ENCODE measurements at regions not wholly inside any gene's neighbourhood (a gene's known extent, or its start where the extent isn't known, plus 50 kb on each side); places are given as distances from the start of the nearest gene placed in this dataset.

- no TSS peak for BruUV-seq (replicated peaks)
These were observed 128.6 kb upstream of the MDFIC start for GRCh38 chr7:114793155-114793845.

GRCh38 chr7:114795475-114795874 lies 126.4 kb upstream of the MDFIC start:
- intact Hi-C loops (cut with micrococcal nuclease; ENCODE audit: unreplicated experiment) = no loop called here
- no TSS peak for BruUV-seq (replicated peaks)
- ChIA-PET CTCF (no interaction called here), POLR2A (ENCODE audit: unreplicated experiment) (no interaction called here)
- TF ChIP-seq CTCF (conservative IDR thresholded peaks at IDR 0.05) (no peak), EZH2 (IDR thresholded peaks at IDR 0.05; ENCODE audit: low read depth) (no peak)
- no peak overlapping the region for H3K4me3 ChIP-seq
- no peak overlapping the region for H3K27ac ChIP-seq
- no peaks in the 10 kb centered on the region for H3F3A ChIP-seq (ENCODE audit: insufficient read depth, low read depth)
- no peaks in the 10 kb centered on the region for H3K36me3 ChIP-seq (ENCODE audit: low read depth)
- no peaks in the 10 kb centered on the region for H3K79me2 ChIP-seq (ENCODE audit: low read depth)
- no peaks in the 10 kb centered on the region for H3K4me1 ChIP-seq (replicated peaks; ENCODE audit: insufficient read depth)
- no peak overlapping the region for H3K4me2 ChIP-seq
- no peak for DNase-seq
- no peaks in the 10 kb centered on the region for H3K9me3 ChIP-seq (ENCODE audit: insufficient read depth, low read depth)
- H3K9me2 ChIP-seq (ENCODE audit: insufficient read depth) = no peaks in the 10 kb centered on the region; the same call in 1 of the 2 replicates
- H2AFZ ChIP-seq = no peak overlapping the region
- H4K20me1 ChIP-seq (ENCODE audit: insufficient read depth) = no peaks in the 10 kb centered on the region
- no peaks in the 10 kb centered on the region for H3K27me3 ChIP-seq (ENCODE audit: insufficient read depth, low read depth)

More at GRCh38 chr7:114793155-114793845, 128.6 kb upstream of the MDFIC start:
- POLR2A ChIA-PET (ENCODE audit: unreplicated experiment) = no interaction called here
- no peaks in the 10 kb centered on the region for H3K27me3 ChIP-seq (ENCODE audit: insufficient read depth, low read depth)
- DNase-seq = no peak
- no peak overlapping the region for H3K4me3 ChIP-seq
- intact Hi-C loops (cut with micrococcal nuclease; ENCODE audit: unreplicated experiment) = no loop called here
- H3F3A ChIP-seq (ENCODE audit: insufficient read depth, low read depth) = no peaks in the 10 kb centered on the region
- H3K79me2 ChIP-seq (ENCODE audit: low read depth) = no peaks in the 10 kb centered on the region
- no peaks in the 10 kb centered on the region for H4K20me1 ChIP-seq (ENCODE audit: insufficient read depth)
- H3K9me3 ChIP-seq (ENCODE audit: insufficient read depth, low read depth) = no peaks in the 10 kb centered on the region
- no peak overlapping the region for H3K4me2 ChIP-seq
- no peak for TF ChIP-seq EZH2 (IDR thresholded peaks at IDR 0.05; ENCODE audit: low read depth)
- TF ChIP-seq CTCF (conservative IDR thresholded peaks at IDR 0.05) = no peak
- H3K4me1 ChIP-seq (replicated peaks; ENCODE audit: insufficient read depth) = no peaks in the 10 kb centered on the region
- no peak overlapping the region for H2AFZ ChIP-seq
- H3K36me3 ChIP-seq (ENCODE audit: low read depth) = no peaks in the 10 kb centered on the region
- no peaks in the 10 kb centered on the region for H3K9me2 ChIP-seq (ENCODE audit: insufficient read depth)
- CTCF ChIA-PET = no interaction called here
- H3K27ac ChIP-seq = no peak overlapping the region

GRCh38 chr7:114799628-114800028 lies 122.3 kb upstream of the MDFIC start:
- no TSS peak for BruUV-seq (replicated peaks)
- no peak overlapping the region for H3K4me2 ChIP-seq
- H4K20me1 ChIP-seq (ENCODE audit: insufficient read depth) = no peaks in the 10 kb centered on the region
- no peaks in the 10 kb centered on the region for H3K27me3 ChIP-seq (ENCODE audit: insufficient read depth, low read depth)
- H3K79me2 ChIP-seq (ENCODE audit: low read depth) = no peaks in the 10 kb centered on the region
- H3K27ac ChIP-seq = no peak overlapping the region
- no peaks in the 10 kb centered on the region for H3F3A ChIP-seq (ENCODE audit: insufficient read depth, low read depth)
- H3K9me2 ChIP-seq (ENCODE audit: insufficient read depth) = no peaks in the 10 kb centered on the region; the same call in 1 of the 2 replicates
- H2AFZ ChIP-seq = no peak overlapping the region
- no peak overlapping the region for H3K4me3 ChIP-seq
- ChIA-PET CTCF (no interaction called here), POLR2A (ENCODE audit: unreplicated experiment) (interaction anchor here (0.6 kb wide), 1 partner anchor 548 kb away, joined by 3 read pairs; no protein-coding TSS in a partner anchor)
- no peaks in the 10 kb centered on the region for H3K9me3 ChIP-seq (ENCODE audit: insufficient read depth, low read depth)
- H3K36me3 ChIP-seq (ENCODE audit: low read depth) = no peaks in the 10 kb centered on the region
- TF ChIP-seq EZH2 (IDR thresholded peaks at IDR 0.05; ENCODE audit: low read depth) = no peak
- TF ChIP-seq CTCF (conservative IDR thresholded peaks at IDR 0.05) = no peak
- intact Hi-C loops (cut with micrococcal nuclease; ENCODE audit: unreplicated experiment) = no loop called here
- no peak for DNase-seq
- no peaks in the 10 kb centered on the region for H3K4me1 ChIP-seq (replicated peaks; ENCODE audit: insufficient read depth)

All from PC-9 (cell line).